HUDEP-2 (cell line): ENCODE measurements at regions not wholly inside any gene's neighbourhood (a gene's known extent, or its start where the extent isn't known, plus 50 kb on each side); places are given as distances from the start of the nearest gene placed in this dataset.

Experiments used
- DNase-seq, 76 experiments: peaks; one replicate each; lab custom pipeline; 2025; ENCODE audit not compliant: unreplicated experiment in 76 of 76; lab: John Stamatoyannopoulos, UW

GRCh38 chr10:10819206-10819856, 198.3 kb upstream of the CELF2 start:
- DNase-seq: no peak

- no peak for DNase-seq
Observed at GRCh38 chr10:10821926-10822325, 195.7 kb upstream of the CELF2 start.

DNA sequence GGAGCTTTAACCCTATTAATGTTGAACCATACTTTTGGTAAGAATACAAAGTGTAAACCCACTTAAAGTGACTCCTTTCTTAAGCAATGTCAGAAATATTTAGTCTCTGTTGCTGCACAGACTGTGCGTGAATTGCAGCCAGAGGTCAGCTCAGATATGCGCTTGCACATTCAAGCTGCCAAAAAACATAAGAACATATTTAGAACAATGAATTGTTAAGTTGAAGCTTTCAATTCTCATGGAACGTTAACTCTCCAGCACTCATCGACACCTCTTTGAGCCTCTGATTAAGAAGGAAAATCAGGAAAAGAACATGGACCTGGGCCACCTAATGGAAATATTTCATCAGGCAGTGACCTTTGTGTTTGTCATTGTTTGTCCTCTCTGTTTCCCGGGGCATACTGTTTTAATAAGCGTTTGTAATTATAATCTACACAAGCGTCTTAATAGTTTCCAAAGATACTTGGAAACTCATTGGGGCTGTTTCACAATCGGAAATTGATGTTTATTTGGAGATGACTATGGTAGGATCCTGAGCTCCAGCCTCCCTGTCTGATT, 193.0 kb upstream of the CELF2 start:
- DNase-seq: no peak

- no peak for DNase-seq
Observed at GRCh38 chr10:10826125-10826524, 191.5 kb upstream of the CELF2 start.

DNA sequence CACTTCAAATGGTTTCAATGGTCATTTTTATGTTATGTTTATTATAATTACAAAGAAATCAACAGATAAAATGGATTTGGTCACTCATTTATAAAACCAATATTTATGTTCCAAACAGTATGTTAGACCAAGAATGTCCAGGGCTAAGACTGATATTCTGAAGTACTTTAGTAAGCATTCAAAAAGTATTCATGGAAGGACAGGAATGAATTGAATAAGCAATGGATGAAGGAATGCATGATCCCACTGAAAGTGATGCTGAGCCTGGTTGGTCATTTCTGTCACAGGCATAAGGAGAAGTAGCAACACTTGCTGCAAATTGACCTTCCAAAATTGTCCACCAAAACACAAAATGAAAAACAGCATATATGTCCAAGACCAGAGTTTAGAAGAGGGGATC, 189.0 kb upstream of the CELF2 start:
- DNase-seq: no peak

- no peak for DNase-seq
Observed at GRCh38 chr10:10829576-10829975, 188.1 kb upstream of the CELF2 start.

DNA sequence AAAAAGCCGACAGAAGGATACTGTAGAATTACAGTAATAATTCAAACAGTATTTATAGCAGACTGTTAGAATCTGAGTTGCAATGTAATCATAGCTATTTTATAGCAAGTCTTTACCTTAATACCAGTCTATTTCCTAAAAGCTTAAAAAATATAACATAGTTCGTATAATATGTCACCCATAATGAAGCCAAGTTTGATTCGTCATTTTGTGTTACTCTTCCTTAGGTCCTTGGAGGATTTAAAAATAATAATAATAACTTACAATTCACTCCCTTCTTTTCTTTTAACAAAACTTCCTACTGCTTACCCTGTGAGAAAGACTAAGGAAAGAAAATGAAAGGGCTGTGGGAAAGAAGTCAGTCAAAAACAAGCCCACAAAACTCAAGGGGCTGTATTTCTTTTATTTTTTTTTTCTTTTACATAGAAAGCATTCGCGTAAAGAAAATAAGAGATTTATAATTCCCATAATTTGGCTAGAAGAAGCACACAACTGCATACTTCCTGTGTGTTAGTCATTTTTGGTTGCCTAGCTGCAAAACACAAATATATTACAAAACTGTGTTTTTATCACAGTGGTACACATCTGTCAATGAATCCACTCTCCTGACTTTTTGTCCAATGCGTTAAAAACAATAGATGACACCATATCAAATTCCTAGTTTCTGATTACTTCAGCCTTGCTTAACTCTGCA, 187.2 kb upstream of the CELF2 start:
- no peak for DNase-seq

- no peak for DNase-seq
Observed at GRCh38 chr10:10831085-10831484, 186.6 kb upstream of the CELF2 start.

- DNase-seq: no peak
Observed at GRCh38 chr10:10833955-10834354, 183.7 kb upstream of the CELF2 start.

DNA sequence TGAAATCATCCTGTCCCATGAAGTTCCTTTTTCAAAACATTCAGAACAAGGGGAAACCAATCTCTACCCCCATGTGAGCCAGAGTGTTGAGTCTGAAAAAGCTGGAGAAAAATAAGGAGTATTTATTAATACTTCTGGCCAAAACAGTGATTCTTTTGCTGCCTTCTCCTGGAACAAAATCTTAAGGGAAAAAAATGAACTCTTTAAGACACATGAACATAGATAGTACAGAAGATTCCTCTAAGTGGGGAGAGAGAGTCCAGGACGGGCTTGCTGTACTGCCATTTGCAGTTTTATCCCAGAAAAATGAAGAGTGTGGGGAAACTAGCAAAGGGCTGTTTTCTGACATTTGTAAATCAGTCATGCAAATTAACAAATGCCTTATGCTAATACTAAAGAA, 173.4 kb upstream of the CELF2 start:
- no peak for DNase-seq

- no peak for DNase-seq
Observed at GRCh38 chr10:10845185-10845584, 172.5 kb upstream of the CELF2 start.

GRCh38 chr10:10845826-10846503, 171.7 kb upstream of the CELF2 start:
- no peak for DNase-seq

- DNase-seq: no peak
Observed at GRCh38 chr10:10846504-10846900, 171.2 kb upstream of the CELF2 start.

DNA sequence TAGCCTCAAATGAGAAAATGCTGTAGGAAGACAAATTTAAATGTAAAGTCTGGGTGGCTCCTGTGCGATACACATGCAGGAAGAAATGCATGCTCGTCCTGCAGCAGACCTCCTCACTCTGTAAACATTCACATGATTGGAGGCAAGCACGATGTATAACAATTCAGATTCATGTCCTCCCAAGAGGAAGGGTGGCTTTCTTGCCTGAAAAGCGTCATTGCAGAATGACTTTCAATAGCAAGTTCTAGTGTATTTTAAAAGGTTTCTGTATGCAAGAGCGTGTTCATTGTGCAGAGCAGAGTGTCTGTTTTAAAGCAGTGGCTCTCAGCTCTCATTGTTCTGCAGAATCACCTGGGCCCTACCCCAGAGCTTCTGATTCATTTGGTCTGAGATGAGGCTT, 170.3 kb upstream of the CELF2 start:
- no peak for DNase-seq

GRCh38 chr10:10848488-10849111, 169.1 kb upstream of the CELF2 start:
- no peak for DNase-seq

GRCh38 chr10:10849306-10849705, 168.4 kb upstream of the CELF2 start:
- DNase-seq: no peak

DNA sequence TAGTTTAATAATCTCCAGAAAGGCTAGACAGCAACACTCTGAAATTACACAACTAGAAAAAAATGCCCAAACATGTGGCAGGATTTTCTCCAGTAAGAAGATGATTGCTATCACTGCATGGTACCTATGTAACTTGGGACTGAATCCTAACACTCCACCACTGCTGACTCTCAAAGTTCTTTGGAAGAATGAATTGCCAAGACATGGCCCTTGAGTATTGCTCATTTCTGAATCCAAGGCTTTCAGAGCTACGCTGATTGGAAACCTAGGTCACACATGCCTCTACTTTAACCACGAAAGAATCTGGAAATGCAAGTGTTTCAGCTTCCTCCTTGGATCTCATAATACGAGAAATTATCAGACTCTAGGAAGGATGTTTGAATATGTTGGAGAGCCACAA, 167.5 kb upstream of the CELF2 start:
- no peak for DNase-seq

DNA sequence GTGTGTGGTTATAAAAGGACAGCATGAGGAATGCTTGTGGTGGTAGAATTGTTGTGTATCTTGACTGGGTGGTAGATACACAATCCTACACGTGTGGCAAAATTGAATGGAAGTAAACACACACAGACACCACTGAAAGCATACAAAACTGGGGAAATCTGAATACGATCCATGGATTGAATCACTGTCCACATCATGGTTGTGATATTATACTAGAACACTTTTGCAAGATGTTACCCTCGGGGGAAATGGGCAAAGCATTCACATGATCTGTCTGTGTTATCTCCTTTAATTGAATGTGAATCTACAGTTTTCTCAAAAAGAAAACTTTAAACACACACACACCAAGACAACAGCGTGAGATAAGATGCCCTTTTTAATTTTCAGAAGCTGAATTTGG, 165.2 kb upstream of the CELF2 start:
- no peak for DNase-seq

GRCh38 chr10:10853954-10854353, 163.7 kb upstream of the CELF2 start:
- no peak for DNase-seq

DNA sequence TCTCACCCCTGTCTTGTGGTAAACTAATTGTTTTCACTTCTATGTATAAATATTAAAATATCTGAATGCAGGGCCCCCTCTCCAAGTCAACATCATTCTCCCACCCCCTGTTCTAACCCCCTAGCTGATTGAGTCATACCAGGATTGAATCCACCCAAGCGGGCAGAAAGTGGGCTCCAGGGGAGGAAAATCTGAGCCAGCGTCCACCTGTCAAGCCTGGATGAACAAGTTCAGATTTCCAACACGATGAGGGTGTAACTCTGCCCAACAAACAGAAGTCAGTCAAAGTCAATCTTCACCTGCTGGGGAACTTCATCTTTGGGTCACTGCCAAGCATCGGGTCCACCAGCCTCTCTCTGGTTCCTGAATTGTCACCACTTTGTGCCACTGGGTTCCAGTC, 162.9 kb upstream of the CELF2 start:
- DNase-seq: no peak

- DNase-seq: no peak
Observed at GRCh38 chr10:10855151-10855581, 162.5 kb upstream of the CELF2 start.
